ENCODE measurements at regions not wholly inside any gene's neighbourhood (a gene's known extent, or its start where the extent isn't known, plus 50 kb on each side); places are given as distances from the start of the nearest gene placed in this dataset.

- DNase-seq (ENCODE audit: low read depth, low spot score), result no peak
Observed at GRCh38 chr4:110754716-110755115, 131.8 kb upstream of the PITX2 start.

GRCh38 chr4:110769578-110769977 is 146.7 kb upstream of the PITX2 start:
- no peak for DNase-seq (ENCODE audit: low read depth, low spot score)
- no peak overlapping the region for H3K4me3 ChIP-seq (ENCODE audit: low read length)

More at GRCh38 chr4:110754716-110755115, 131.8 kb upstream of the PITX2 start:
- no peak overlapping the region for H3K4me3 ChIP-seq (ENCODE audit: low read length)

GRCh38 chr4:110770353-110770752 is 147.5 kb upstream of the PITX2 start:
- no peak overlapping the region for H3K4me3 ChIP-seq (ENCODE audit: low read length)
- DNase-seq (ENCODE audit: low read depth, low spot score), result no peak

GRCh38 chr4:110778521-110778920 is 155.6 kb upstream of the PITX2 start:
- no peak overlapping the region for H3K4me3 ChIP-seq (ENCODE audit: low read length)
- no peak for DNase-seq (ENCODE audit: low read depth, low spot score)

GRCh38 chr4:110780538-110780937 is 157.7 kb upstream of the PITX2 start:
- H3K4me3 ChIP-seq (ENCODE audit: low read length), result no peak overlapping the region
- no peak for DNase-seq (ENCODE audit: low read depth, low spot score)

- no peak for DNase-seq (ENCODE audit: low read depth, low spot score)
- no peak overlapping the region for H3K4me3 ChIP-seq (ENCODE audit: low read length)
Observed at GRCh38 chr4:110781944-110782343, 159.1 kb upstream of the PITX2 start.

GRCh38 chr4:110787109-110787508 is 164.2 kb upstream of the PITX2 start:
- H3K4me3 ChIP-seq (ENCODE audit: low read length), result no peak overlapping the region
- DNase-seq (ENCODE audit: low read depth, low spot score), result no peak

GRCh38 chr4:110787707-110788106 is 164.8 kb upstream of the PITX2 start:
- DNase-seq (ENCODE audit: low read depth, low spot score), result no peak
- H3K4me3 ChIP-seq (ENCODE audit: low read length), result no peak overlapping the region

GRCh38 chr4:110788302-110788701 is 165.4 kb upstream of the PITX2 start:
- DNase-seq (ENCODE audit: low read depth, low spot score), result no peak
- no peak overlapping the region for H3K4me3 ChIP-seq (ENCODE audit: low read length)

GRCh38 chr4:110792036-110792435 is 169.2 kb upstream of the PITX2 start:
- no peak overlapping the region for H3K4me3 ChIP-seq (ENCODE audit: low read length)
- no peak for DNase-seq (ENCODE audit: low read depth, low spot score)

GRCh38 chr4:110793381-110793801 is 170.5 kb upstream of the PITX2 start:
- H3K4me3 ChIP-seq (ENCODE audit: low read length), result no peak overlapping the region
- DNase-seq (ENCODE audit: low read depth, low spot score), result no peak

GRCh38 chr4:110793890-110794554 is 171.1 kb upstream of the PITX2 start:
- H3K4me3 ChIP-seq (ENCODE audit: low read length), result no peak overlapping the region
- no peak for DNase-seq (ENCODE audit: low read depth, low spot score)

- no peak for DNase-seq (ENCODE audit: low read depth, low spot score)
- no peak overlapping the region for H3K4me3 ChIP-seq (ENCODE audit: low read length)
Observed at GRCh38 chr4:110795971-110796370, 173.1 kb upstream of the PITX2 start.

GRCh38 chr4:110797486-110797885 is 174.6 kb upstream of the PITX2 start:
- H3K4me3 ChIP-seq (ENCODE audit: low read length), result no peak overlapping the region
- DNase-seq (ENCODE audit: low read depth, low spot score), result no peak

- DNase-seq (ENCODE audit: low read depth, low spot score), result no peak
- H3K4me3 ChIP-seq (ENCODE audit: low read length), result no peak overlapping the region
Observed at GRCh38 chr4:110798687-110799086, 175.8 kb upstream of the PITX2 start.

- DNase-seq (ENCODE audit: low read depth, low spot score), result no peak
- H3K4me3 ChIP-seq (ENCODE audit: low read length), result no peak overlapping the region
Observed at GRCh38 chr4:110799211-110799610, 176.3 kb upstream of the PITX2 start.

GRCh38 chr4:110801591-110801990 is 178.7 kb upstream of the PITX2 start:
- DNase-seq (ENCODE audit: low read depth, low spot score), result no peak

GRCh38 chr4:110808351-110808878 is 185.5 kb upstream of the PITX2 start:
- H3K4me3 ChIP-seq (ENCODE audit: low read length), result no peak overlapping the region
- no peak for DNase-seq (ENCODE audit: low read depth, low spot score)

More at GRCh38 chr4:110801591-110801990, 178.7 kb upstream of the PITX2 start:
- no peak overlapping the region for H3K4me3 ChIP-seq (ENCODE audit: low read length)

GRCh38 chr4:110815950-110816349 is 193.1 kb upstream of the PITX2 start:
- no peak overlapping the region for H3K4me3 ChIP-seq (ENCODE audit: low read length)
- no peak for DNase-seq (ENCODE audit: low read depth, low spot score)

GRCh38 chr4:110816367-110816766 is 193.5 kb upstream of the PITX2 start:
- DNase-seq (ENCODE audit: low read depth, low spot score), result no peak
- no peak overlapping the region for H3K4me3 ChIP-seq (ENCODE audit: low read length)

- DNase-seq (ENCODE audit: low read depth, low spot score), result no peak
- no peak overlapping the region for H3K4me3 ChIP-seq (ENCODE audit: low read length)
Observed at GRCh38 chr4:110821186-110821585, 198.3 kb upstream of the PITX2 start.

Data from Jurkat, Clone E6-1 (cell line).